ENCODE measurements at regions not wholly inside any gene's neighbourhood (a gene's known extent, or its start where the extent isn't known, plus 50 kb on each side); places are given as distances from the start of the nearest gene placed in this dataset.

GRCh38 chr5:158027806-158028775 is 169.1 kb upstream of the CLINT1 start:
- Mint-ChIP-seq H3K36me3 (ENCODE audit: unreplicated experiment) (no peaks in the 10 kb centered on the region), H3K4me1 (ENCODE audit: unreplicated experiment) (no peaks in the 10 kb centered on the region), H3K27ac (ENCODE audit: unreplicated experiment) (no peak overlapping the region), H3K27me3 (ENCODE audit: unreplicated experiment) (peaks cover 67% of the 10 kb centered on the region), H3K9me3 (ENCODE audit: unreplicated experiment) (no peaks in the 10 kb centered on the region), H3K4me3 (ENCODE audit: unreplicated experiment) (no peak overlapping the region)
- no peak for DNase-seq (ENCODE audit: extremely low spot score, unreplicated experiment)
- TF ChIP-seq CTCF (IDR thresholded peaks at IDR 0.05), result no peak

GRCh38 chr5:158026304-158027031 is 167.5 kb upstream of the CLINT1 start:
- Mint-ChIP-seq H3K9me3 (ENCODE audit: unreplicated experiment) (no peaks in the 10 kb centered on the region), H3K27ac (ENCODE audit: unreplicated experiment) (no peak overlapping the region), H3K36me3 (ENCODE audit: unreplicated experiment) (no peaks in the 10 kb centered on the region), H3K4me1 (ENCODE audit: unreplicated experiment) (no peaks in the 10 kb centered on the region), H3K4me3 (ENCODE audit: unreplicated experiment) (no peak overlapping the region), H3K27me3 (ENCODE audit: unreplicated experiment) (peaks cover 59% of the 10 kb centered on the region)
- TF ChIP-seq CTCF (IDR thresholded peaks at IDR 0.05), result no peak
- DNase-seq (ENCODE audit: extremely low spot score, unreplicated experiment), result no peak

GRCh38 chr5:158023266-158023665 is 164.3 kb upstream of the CLINT1 start:
- Mint-ChIP-seq H3K27ac (ENCODE audit: unreplicated experiment) (no peak overlapping the region), H3K9me3 (ENCODE audit: unreplicated experiment) (no peaks in the 10 kb centered on the region), H3K4me1 (ENCODE audit: unreplicated experiment) (no peaks in the 10 kb centered on the region), H3K4me3 (ENCODE audit: unreplicated experiment) (no peak overlapping the region), H3K27me3 (ENCODE audit: unreplicated experiment) (peaks cover 41% of the 10 kb centered on the region), H3K36me3 (ENCODE audit: unreplicated experiment) (no peaks in the 10 kb centered on the region)
- DNase-seq (ENCODE audit: extremely low spot score, unreplicated experiment), result no peak
- no peak for TF ChIP-seq CTCF (IDR thresholded peaks at IDR 0.05)

- H3K36me3 Mint-ChIP-seq (ENCODE audit: unreplicated experiment), result no peaks in the 10 kb centered on the region
- no peak for DNase-seq (ENCODE audit: extremely low spot score, unreplicated experiment)
- no peak overlapping the region for H3K4me3 Mint-ChIP-seq (ENCODE audit: unreplicated experiment)
- TF ChIP-seq CTCF (IDR thresholded peaks at IDR 0.05), result no peak
- no peaks in the 10 kb centered on the region for H3K9me3 Mint-ChIP-seq (ENCODE audit: unreplicated experiment)
- H3K27ac Mint-ChIP-seq (ENCODE audit: unreplicated experiment), result no peak overlapping the region
- peaks cover 38% of the 10 kb centered on the region for H3K27me3 Mint-ChIP-seq (ENCODE audit: unreplicated experiment)
- no peaks in the 10 kb centered on the region for H3K4me1 Mint-ChIP-seq (ENCODE audit: unreplicated experiment)
Measured at GRCh38 chr5:158022837-158023236, 163.9 kb upstream of the CLINT1 start.

GRCh38 chr5:158022393-158022792 is 163.4 kb upstream of the CLINT1 start:
- Mint-ChIP-seq H3K4me1 (ENCODE audit: unreplicated experiment) (no peaks in the 10 kb centered on the region), H3K27me3 (ENCODE audit: unreplicated experiment) (peaks cover 38% of the 10 kb centered on the region), H3K9me3 (ENCODE audit: unreplicated experiment) (no peaks in the 10 kb centered on the region), H3K4me3 (ENCODE audit: unreplicated experiment) (no peak overlapping the region), H3K27ac (ENCODE audit: unreplicated experiment) (no peak overlapping the region), H3K36me3 (ENCODE audit: unreplicated experiment) (no peaks in the 10 kb centered on the region)
- no peak for DNase-seq (ENCODE audit: extremely low spot score, unreplicated experiment)
- TF ChIP-seq CTCF (IDR thresholded peaks at IDR 0.05), result no peak
